ENCODE measurements at regions not wholly inside any gene's neighbourhood (a gene's known extent, or its start where the extent isn't known, plus 50 kb on each side); places are given as distances from the start of the nearest gene placed in this dataset.
"Not testable (repeated sequence)": the region's sequence is repeated elsewhere in the genome, so short reads cannot be mapped to it uniquely, and the experiment has no call there.

DNA sequence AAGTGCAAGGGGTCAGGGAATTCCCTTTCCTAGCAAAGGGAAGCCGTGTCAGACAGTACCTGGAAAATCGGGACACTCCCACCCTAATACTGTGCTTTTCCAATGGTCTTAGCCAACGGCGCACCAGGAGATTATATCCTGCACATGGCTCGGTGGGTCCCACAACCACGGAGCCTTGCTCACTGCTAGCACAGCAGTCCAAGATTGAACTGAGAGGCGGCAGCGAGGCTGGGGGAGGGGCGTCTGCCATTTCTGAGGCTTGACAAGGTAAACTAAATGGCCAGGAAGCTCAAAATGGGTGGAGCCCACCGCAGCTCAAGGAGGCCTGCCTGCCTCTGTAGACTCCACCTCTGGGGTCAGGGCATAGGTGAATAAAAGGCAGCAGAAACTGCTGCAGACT lies 76.5 kb upstream of the LINC00632 start:
- H3K27ac ChIP-seq; ATAC-seq; in situ Hi-C loops (cut with MboI; ENCODE audit: low sequenced_read_pairs in 4 of 4); H3K36me3 ChIP-seq; DNase-seq; H3K27me3 ChIP-seq; intact Hi-C loops (cut with DNase I; ENCODE audit: low total_unique reads); H3K4me1 ChIP-seq; H3K4me3 ChIP-seq; H3K9me3 ChIP-seq: not testable (repeated sequence)

DNA sequence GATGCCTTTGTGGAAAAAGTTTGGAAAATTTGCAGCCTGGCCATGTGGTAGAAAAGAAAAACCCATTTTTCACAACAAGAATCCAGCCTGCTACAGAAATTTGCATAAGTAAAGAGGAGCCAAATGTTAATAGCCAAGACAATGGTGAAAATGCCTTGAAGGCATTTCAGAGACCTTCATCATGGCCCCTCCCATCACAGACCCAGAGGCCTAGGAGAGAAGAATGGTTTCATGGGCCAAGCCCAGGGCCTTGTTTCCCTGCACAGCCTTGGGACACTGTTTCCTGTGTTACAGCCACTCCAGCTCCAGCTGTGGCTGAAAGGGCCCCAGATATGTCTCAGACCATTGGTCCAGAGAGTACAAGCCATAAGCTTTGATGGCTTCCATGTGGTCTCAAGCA lies 101.4 kb upstream of the LINC00632 start:
- ATAC-seq (no peak), DNase-seq (no peak)
- intact Hi-C loops (cut with DNase I; ENCODE audit: low total_unique reads) = no loop called here
- H3K4me3 ChIP-seq = no peak overlapping the region
- in situ Hi-C loops (cut with MboI; ENCODE audit: low sequenced_read_pairs in 4 of 4) = no loop called here
- TF ChIP-seq POLR2A (IDR thresholded peaks at IDR 0.05) = no peak
- TF ChIP-seq, protein P1, sequence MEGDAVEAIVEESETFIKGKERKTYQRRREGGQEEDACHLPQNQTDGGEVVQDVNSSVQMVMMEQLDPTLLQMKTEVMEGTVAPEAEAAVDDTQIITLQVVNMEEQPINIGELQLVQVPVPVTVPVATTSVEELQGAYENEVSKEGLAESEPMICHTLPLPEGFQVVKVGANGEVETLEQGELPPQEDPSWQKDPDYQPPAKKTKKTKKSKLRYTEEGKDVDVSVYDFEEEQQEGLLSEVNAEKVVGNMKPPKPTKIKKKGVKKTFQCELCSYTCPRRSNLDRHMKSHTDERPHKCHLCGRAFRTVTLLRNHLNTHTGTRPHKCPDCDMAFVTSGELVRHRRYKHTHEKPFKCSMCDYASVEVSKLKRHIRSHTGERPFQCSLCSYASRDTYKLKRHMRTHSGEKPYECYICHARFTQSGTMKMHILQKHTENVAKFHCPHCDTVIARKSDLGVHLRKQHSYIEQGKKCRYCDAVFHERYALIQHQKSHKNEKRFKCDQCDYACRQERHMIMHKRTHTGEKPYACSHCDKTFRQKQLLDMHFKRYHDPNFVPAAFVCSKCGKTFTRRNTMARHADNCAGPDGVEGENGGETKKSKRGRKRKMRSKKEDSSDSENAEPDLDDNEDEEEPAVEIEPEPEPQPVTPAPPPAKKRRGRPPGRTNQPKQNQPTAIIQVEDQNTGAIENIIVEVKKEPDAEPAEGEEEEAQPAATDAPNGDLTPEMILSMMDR (IDR thresholded peaks at IDR 0.05 in 4 of 5, conservative IDR thresholded peaks at IDR 0.05 in 1 of 5) = no peak
- H3K9me3 ChIP-seq = no peaks in the 10 kb centered on the region
- H3K27me3 ChIP-seq = no peaks in the 10 kb centered on the region
- no peak overlapping the region for H3K27ac ChIP-seq
- no peaks in the 10 kb centered on the region for H3K36me3 ChIP-seq
- no peaks in the 10 kb centered on the region for H3K4me1 ChIP-seq

DNA sequence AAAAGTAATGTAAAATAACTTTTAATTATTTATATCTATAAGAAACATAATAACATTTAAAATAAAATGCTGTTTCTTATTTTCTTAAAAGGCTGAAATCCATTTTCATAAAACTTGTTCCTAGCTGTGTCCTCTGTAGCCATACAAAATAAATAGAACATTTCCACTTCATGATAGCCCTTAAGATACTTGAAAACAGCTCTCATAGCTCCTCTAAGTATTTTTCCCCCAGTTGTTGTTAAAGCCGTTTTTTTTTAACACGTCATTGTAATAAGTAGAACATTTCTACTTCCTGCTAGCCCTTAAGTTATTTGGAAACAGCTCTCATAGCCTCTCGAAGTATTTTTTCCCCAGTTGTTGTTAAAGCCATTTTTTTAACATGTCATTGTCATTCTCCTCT lies 97.3 kb upstream of the SOX3 start:
- Histone ChIP-seq H3K4me1 (no peaks in the 10 kb centered on the region), H3K27ac (no peak overlapping the region), H3K27me3 (no peaks in the 10 kb centered on the region), H3K4me3 (no peak overlapping the region), H3K9me3 (no peaks in the 10 kb centered on the region), H3K36me3 (no peaks in the 10 kb centered on the region)
- in situ Hi-C loops (cut with MboI; ENCODE audit: low sequenced_read_pairs in 4 of 4) = no loop called here
- intact Hi-C loops (cut with DNase I; ENCODE audit: low total_unique reads) = no loop called here
- TF ChIP-seq POLR2A (IDR thresholded peaks at IDR 0.05) = no peak
- TF ChIP-seq, protein P1 (IDR thresholded peaks at IDR 0.05 in 4 of 5, conservative IDR thresholded peaks at IDR 0.05 in 1 of 5) = no peak
- DNase-seq (no peak), ATAC-seq (no peak)

DNA sequence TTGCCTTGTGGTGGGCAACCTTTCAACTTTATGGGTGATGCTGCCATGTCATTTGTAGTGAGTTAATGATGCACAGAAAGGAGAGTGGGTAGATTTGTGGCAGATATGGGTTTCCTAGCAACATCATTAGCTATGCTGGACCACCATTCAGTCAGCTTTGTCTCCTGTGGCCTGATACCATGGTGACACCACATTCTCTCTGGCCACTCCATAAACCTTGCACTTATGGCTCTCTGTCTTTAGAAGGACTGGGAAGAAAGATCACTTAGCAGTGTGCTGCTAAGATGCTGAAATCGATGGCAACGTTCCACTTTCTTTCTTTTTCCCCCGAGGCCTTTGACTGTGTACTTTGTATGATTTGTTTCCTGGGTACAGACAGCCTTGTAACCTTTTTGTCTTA lies 95.0 kb upstream of the SOX3 start:
- TF ChIP-seq, protein P1 (IDR thresholded peaks at IDR 0.05 in 4 of 5, conservative IDR thresholded peaks at IDR 0.05 in 1 of 5) = no peak
- no peak for TF ChIP-seq POLR2A (IDR thresholded peaks at IDR 0.05)
- H3K9me3 ChIP-seq = no peaks in the 10 kb centered on the region
- no peak for DNase-seq

DNA sequence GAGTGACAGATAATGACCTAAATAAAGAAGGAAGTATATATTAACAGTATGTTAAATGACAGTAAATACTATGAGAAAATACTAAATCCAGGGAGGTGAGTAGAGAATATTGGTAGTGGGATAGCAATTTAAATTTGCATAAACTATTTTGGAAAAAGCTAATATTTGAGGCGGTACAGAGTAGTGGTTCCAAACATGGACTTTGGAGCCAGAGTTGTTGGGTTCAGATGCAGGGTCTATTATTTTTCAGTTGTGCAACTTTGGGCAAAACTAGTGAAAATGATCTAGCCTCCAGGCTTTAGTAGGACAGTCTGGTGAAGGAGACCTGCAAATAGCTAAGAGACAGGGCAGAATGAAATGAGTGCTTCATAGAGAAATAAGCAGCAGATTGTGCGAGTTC lies 84.8 kb upstream of the SOX3 start:
- in situ Hi-C loops (cut with MboI; ENCODE audit: low sequenced_read_pairs in 4 of 4) (no loop called here), intact Hi-C loops (cut with DNase I; ENCODE audit: low total_unique reads) (no loop called here)
- H3K4me3 ChIP-seq = no peak overlapping the region
- ATAC-seq (no peak), DNase-seq (no peak)
- H3K27me3 ChIP-seq = no peaks in the 10 kb centered on the region
- H3K36me3 ChIP-seq = no peaks in the 10 kb centered on the region
- no peak overlapping the region for H3K27ac ChIP-seq
- H3K9me3 ChIP-seq = no peaks in the 10 kb centered on the region
- H3K4me1 ChIP-seq = no peaks in the 10 kb centered on the region
- no peak for TF ChIP-seq POLR2A (IDR thresholded peaks at IDR 0.05)
- TF ChIP-seq, protein P1 (IDR thresholded peaks at IDR 0.05 in 4 of 5, conservative IDR thresholded peaks at IDR 0.05 in 1 of 5) = no peak

More for the DNA sequence above, 95.0 kb upstream of the SOX3 start:
- intact Hi-C loops (cut with DNase I; ENCODE audit: low total_unique reads) (no loop called here), in situ Hi-C loops (cut with MboI; ENCODE audit: low sequenced_read_pairs in 4 of 4) (no loop called here)
- Histone ChIP-seq H3K27ac (no peak overlapping the region), H3K27me3 (no peaks in the 10 kb centered on the region), H3K4me1 (no peaks in the 10 kb centered on the region), H3K36me3 (no peaks in the 10 kb centered on the region), H3K4me3 (no peak overlapping the region)
- ATAC-seq = no peak
